CD4-positive, alpha-beta T cell treated with Interleukin-4 for 1 hour (primary cell): ENCODE measurements at regions not wholly inside any gene's neighbourhood (a gene's known extent, or its start where the extent isn't known, plus 50 kb on each side); places are given as distances from the start of the nearest gene placed in this dataset.
"Not testable (repeated sequence)": the region's sequence is repeated elsewhere in the genome, so short reads cannot be mapped to it uniquely, and the experiment has no call there.

ENCODE experiments used
- DNase-seq, 2 donors: peaks; one replicate each; pipeline ENCODE4 v3.0.0-alpha.2; 2020 to 2022

DNA sequence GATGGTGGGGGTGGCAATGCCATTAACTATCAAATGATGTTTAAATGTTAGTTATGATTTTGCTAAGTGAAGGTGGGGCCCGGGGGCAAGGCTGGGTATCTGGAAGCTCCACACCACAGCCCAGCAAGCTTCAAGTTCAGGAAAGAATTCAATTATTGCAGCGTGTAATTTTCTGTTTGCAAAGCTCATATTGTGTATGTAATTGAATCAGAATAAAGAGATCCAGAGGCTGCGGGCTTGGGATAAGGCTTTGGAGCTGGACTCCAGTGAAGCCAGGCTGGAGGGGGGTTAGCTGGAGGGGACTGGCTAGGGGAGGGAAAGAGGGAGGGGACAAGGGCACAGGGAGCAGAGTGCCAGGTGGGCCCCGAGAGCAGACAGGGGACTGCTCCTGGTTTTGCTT is 557.1 kb upstream of the CADM1 start:
- DNase-seq = no peak

DNA sequence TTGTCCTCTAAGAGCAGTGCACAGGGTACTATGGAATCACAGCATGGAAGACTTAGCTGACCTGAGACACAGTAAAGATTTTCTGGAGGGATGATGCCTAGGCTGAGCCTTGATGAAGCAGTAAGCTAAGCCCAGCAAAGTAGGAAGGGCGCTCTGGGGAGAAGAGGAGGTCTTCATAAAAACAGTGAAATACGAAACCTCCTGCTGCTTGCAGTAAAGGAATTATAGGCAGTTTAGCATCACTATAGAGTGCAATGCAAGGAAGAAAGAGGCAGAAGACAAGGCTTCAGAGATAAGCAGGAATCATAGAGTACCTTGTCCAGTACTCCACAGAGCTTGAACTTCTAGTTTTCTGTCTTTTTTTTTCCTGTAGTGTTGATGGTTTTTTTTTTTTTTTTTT is 555.7 kb upstream of the CADM1 start:
- no peak for DNase-seq

DNA sequence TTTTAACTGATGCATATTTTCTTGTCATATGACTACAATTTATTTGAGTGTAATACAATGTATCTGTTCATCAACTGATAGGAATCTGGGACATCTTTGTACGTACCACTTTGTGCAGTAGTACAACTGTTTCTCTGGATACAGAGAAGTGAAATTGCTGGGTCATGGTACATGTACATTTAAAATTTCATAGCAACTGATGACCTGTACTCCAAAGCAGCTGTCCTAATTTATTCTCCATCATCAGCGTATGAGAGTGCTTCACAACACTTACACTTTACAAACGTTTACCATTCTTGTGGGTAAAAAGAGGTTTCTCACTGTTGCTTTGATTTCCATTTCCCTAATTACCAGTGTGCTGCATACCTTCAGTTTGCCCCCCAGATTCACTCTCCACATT is 552.8 kb upstream of the CADM1 start:
- DNase-seq = no peak

DNA sequence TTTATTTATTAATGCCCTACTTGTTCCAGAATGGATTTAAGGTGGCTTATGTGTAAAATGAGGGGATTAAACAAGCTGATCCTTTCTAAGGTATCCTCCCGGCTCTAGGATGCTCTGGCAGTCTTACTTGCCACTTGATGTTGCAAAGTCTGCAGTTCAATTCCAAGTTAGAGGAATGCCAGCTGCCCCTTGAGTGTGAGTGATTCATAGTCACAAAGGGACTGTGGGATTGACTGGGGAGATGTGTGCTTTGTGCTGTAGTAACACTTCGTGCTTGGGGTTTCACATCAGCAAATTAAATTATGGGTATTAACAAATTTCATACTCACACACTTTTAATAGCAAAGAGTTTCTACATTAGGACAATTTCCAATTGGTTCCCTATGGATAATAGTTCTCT is 550.8 kb upstream of the CADM1 start:
- DNase-seq = no peak

DNA sequence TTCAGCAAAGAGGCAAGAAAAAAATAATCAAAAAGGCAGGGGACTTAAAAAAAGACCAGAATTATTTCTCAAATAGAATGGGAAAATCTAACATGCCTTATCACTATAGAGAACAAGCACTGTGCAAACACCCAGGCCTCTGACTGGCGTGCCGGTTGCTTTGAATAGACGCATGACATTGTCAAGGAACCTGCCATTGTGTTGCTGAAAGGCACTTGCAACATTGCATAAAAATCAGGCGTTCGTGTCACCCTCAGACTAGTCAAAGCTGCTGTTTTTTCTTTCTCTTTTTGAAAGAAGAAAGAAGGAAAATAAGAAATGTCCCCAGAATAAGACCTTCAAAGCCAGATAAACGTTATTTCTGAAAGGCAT is 549.3 kb upstream of the CADM1 start:
- DNase-seq = no peak

DNA sequence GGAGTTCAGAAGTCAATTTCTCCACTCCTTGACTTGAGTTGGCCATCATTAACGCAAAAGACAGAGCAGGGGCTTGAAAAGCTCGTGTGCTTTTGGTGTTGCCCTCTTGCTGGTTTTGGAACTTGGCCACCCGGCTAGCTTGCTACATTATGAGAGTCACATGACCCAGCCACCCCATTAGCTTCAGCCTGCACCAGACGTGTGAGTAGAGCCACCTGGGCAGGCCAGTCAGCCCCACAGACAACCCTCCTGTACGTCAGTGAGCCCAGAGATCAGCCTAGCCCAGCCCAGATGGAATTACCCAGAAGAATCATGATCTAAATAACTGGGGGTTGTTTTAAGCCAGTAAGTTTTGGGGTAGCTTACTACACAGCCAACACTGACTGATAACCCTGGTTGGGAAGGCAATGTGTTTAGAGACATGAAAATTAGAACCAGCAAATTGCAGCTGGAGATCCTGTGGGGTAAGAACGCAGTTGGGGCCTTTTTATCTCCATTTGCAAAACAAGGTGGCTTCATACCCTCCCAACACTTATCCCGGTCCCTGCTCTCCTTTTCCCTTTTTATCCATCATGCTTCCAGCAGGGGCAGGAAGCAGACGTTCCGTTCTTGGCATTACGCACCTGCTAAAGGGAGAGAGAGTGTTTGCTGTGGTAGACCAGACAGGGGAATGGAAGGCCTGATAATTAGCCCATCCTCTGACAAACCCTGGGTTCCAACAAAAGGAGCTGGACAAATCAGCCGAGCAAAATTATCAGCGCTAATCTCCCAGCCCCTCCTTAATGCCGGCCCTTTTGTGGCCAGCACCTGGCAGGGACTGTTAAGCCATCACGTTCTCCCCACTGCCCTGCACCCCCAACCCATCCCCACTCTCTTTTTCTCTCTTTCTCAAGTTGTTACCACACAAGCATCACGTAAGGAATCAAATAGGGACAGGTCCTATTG is 548.7 kb upstream of the CADM1 start:
- DNase-seq = no peak

DNA sequence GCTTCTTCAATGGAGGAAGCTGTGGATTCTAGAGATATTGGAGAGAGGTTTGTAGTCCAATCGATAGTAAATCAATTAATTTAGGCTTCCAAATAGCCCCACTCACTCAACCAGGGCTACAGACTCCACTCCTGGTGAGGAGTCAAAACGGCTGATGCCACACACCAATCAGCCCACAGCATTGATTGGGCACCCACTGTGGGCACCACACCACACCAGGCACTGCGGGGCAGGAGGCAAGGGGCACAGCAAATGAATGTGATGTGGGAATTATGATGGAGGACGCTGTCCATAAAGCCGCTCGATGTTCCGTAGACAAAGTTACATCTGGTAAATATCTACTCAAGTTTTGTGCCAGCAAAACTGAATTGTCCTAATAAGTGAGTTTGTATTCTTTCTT is 547.3 kb upstream of the CADM1 start:
- DNase-seq = no peak

DNA sequence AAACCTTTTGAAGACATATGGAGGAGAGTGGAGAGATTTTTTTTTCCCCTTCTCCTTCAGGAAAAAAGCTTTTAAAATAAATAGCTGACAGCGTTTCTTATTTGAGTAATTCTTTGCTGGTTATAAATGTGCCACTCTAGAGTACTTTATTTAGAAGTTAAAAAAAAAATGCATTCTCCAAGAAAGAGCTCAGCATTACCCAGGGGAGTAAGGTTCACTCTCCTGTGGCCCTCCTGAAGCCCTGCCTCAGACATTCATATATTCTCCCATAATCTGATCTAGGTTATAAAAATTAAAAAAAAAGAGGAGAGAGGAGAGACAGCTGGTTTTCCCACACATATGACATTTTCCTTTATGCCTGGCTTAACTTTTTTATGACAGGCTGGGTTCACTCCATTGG is 545.2 kb upstream of the CADM1 start:
- no peak for DNase-seq

DNA sequence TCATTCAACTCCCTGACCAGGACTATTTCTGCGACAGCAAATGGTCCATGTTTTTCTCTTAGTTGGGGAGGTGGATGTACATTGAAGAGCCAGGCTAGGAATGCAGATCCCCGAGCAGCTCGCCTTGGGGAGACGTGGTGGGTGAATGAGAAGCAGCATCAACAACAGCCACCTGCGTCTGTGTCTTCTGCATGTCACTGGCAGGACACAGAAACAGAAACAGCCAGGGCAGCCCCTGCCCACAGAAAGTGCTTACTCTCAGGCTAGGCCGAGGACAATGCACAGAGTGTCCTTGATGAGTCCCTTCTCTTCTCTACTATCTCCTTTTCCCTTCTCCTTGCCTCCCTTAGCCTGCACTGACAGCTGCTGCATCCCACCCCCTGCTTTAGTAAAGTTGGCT is 541.9 kb upstream of the CADM1 start:
- DNase-seq = no peak

DNA sequence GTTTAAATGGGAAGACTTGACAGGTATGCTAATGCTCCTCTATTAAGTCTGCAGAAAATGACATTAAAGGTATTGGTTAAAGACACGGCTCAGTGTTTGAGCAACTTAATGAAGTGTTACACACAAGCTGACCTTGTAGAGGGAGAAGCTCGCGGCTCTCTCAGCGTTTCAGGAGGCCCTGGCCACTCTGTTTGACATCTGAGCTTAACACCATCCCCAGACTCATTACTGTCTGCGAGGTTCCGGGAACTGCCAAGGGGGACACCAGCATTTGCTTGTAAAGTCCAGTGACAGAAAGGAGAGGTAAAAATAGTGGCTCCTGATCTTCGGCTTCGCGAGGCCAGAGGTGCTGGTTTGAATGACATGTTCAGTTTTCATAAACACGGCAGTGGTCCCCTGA is 540.7 kb upstream of the CADM1 start:
- DNase-seq = no peak

DNA sequence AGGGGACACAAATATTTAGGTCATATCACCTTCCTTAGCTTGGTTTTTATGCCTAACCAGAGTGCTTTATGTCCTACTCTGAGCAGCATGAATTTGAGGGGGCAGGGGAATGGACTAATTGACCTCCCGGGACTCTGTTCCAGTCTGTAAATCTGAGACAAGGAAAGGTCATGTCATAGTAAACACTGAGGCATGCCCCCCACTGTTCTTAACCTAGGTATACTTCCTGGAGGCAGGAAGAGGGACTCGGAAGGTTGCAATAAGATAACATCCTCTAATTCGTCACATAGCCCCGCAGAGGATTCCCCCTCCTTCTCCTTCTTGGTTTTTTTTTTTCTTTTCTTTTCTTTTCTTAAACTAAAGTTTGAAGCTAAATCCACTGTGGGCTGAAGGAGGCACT is 540.3 kb upstream of the CADM1 start:
- DNase-seq = no peak

DNA sequence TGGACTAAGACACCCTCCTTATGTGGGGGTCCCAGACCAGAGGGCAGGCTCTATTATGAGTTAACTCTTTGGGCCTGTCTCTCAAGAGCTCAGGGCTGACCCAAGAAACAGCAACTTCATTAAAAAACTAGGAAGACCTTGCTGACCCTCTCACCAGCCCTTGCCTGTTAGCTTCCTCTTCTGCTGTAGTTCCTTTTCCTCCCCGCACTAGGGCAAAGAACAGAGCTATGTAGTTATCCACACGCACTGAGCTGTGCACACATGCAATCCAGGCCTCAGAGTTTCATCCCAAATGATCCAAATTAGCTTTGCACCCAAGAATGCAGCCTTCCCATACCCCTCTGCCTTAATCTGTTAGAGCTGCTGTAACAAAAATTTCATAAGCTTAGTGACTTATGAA is 539.6 kb upstream of the CADM1 start:
- no peak for DNase-seq

DNA sequence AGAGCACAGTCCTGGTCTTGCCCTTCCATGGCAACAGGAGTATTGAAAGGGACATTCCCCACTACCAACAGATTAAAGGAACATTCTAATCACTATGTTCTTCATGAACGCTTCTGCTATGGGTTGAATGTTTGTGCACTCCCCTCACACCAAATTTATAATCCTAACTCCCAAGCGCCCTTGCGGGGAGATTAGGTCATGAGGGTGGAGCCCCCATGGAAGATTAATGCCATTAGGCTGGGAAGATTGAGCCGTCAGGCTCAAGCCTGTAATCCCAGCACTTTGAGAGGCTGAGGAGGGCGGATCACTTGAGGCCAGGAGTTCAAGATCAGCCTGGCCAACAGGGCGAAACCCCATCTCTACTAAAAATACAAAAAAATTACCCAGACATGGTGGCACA is 538.8 kb upstream of the CADM1 start:
- DNase-seq = not testable (repeated sequence)

DNA sequence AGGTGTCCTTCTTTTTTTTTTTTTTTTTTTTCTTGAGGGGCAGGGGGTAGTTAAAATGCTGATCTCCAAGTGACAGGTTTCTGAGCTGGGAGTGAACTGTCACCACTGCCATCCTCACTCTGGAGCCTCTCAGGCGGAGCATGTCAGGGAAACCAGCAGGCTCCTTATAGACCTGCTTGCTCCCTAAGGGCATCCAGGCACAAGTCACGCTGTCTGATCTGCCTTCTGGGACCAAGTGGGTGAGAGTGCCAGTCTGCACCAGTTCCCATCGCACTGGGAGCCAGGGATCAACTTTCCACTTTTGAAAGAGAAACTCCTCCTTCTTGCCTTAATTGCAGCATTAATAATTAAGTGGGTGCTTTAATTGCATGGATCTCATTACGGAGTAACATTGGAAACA is 537.9 kb upstream of the CADM1 start:
- no peak for DNase-seq

DNA sequence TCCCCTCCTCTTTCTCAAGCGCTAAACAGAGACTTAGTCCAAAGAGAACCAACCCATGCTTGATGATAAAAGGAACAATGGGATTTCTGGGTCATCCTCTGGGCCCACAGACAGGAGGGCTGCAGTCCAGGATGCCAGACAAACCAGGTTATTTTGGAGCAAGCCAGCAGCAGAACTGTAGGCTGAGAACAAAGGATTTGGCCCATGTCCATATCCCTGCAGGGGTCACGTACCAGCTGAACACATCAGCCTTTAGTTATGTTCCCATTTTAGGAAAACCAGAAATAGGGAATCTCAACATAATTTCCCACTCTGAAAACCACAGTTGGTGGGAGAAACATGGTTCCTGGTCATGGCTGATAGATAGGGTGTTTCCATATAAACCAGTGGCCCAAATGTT is 533.6 kb upstream of the CADM1 start:
- no peak for DNase-seq

DNA sequence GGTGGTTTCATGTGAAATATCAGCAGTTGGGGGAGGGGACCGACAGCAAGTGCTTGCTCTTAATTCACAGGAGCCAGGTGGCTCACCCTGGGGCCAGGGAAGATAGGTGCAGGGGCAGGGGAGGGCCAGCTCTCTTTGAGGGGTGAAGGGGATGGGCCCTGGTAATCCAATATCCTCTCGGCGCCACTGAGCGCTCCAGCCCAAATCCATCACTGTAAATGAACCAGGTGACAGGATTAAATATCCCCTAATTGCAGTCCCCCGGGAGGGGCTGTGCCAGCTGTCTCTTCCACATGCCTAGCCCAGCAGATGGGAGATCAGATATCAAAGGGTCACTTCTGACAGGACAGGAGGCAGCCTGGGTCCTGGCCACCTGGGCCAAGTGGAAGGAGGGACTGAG is 531.8 kb upstream of the CADM1 start:
- no peak for DNase-seq

DNA sequence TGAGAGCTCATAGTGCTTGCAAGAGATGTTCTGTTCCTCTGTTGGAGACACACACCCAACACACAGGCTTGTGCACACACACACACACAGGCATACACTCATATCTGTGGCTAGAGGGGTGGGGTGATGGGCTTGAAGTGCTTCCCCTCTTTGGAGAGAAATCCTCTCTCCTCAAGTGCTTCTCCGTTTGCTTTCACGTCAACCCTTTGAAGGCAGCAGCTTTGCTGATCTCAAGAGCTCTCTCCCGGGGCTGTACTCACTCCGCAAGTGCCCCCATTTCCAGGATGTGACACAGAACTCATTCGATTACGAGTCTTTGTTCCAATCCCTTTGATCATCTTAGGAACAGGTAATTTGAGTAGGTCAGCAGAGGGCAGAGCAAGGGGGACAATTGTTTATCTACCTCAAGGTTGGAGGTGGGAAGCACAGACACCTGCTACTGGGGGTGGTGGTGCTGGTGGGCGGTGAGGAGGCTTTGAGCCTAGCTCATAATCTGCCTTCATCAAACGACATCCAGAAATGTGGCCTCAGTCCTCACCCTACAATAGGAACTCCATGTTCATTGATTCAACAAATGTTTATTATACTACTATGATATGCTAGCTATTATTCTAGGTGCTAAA is 529.8 kb upstream of the CADM1 start:
- no peak for DNase-seq

DNA sequence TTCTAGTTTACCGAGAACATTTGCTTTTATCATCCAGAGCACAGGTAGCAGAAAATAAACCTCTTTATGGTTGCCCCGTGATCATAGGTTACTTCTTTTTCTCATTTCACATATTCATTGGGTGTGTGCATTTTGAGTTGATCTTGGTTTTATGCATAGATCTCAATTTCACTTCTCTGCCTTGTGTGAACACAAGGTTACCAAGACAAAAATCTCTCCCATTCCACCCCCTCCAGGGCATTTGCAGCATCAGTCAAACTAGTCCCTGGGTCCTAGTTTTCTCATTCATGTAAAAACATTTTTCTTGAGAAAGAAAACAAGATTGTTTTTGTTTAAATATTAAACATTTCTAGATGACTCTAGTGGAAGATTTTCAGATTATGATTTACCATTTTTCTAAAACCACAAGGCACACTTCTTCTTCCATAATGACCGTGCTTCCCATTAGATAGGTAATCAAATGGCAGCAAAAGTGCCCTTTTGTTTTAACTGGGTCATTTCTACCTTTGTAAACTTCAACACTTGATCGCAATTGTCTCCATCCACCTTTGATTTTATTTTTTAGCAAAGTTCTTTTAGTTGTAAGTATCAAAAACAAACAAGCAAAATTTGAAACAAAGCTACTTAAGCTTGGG is 526.6 kb upstream of the CADM1 start:
- DNase-seq = no peak

DNA sequence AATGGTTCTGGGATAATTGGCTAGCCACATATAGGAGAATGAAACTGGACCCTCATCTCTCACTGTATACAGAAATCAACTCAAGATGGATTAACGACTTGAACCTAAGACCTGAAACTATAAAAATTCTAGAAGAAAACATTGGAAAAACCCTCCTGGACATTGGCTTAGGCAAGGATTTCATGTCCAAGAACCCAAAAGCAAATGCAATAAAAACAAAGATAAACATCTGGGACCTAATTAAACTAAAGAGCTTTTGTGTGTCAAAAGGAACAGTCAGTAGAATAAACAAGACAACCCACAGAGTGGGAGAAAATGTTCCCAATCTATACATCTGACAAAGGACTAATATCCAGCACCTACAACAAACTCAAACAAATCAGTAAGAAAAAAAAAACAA is 524.3 kb upstream of the CADM1 start:
- not testable (repeated sequence) for DNase-seq

DNA sequence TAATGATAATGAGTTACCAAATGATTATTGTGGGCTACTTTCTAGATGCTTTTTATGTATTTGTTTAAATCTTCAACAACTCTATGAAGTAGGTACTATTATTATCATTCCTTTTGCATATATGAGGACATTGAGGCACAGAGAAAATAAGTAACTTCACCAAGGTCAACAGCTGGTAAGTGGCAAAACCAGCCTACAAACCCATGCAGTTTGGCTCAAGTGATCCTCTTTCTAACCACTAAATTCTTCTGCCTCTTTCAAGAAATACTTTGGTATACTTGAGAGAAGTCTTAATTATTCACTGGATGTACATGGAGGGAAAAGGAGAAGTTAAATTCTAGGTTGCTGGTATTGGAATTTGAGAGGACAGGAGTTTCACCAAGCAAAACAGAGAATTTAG is 495.2 kb upstream of the CADM1 start:
- no peak for DNase-seq

DNA sequence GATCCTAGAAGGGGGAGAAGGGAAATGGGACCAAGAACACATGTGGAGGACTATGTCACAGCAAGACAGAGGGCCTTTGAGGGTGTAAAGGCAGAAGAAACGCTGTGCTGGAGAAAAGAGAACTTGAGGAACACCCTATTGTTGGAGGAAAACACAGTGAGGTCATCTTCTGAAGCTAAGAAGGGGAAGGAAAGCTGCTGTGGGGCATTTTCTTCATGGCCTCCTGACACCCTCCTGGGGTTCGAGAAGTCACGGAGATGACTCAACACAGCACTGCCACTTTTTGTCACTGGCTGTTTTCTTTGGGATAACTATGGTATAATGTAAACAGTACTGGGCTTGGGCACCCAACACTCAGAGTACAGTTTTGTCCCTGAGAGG is 492.6 kb upstream of the CADM1 start:
- no peak for DNase-seq

DNA sequence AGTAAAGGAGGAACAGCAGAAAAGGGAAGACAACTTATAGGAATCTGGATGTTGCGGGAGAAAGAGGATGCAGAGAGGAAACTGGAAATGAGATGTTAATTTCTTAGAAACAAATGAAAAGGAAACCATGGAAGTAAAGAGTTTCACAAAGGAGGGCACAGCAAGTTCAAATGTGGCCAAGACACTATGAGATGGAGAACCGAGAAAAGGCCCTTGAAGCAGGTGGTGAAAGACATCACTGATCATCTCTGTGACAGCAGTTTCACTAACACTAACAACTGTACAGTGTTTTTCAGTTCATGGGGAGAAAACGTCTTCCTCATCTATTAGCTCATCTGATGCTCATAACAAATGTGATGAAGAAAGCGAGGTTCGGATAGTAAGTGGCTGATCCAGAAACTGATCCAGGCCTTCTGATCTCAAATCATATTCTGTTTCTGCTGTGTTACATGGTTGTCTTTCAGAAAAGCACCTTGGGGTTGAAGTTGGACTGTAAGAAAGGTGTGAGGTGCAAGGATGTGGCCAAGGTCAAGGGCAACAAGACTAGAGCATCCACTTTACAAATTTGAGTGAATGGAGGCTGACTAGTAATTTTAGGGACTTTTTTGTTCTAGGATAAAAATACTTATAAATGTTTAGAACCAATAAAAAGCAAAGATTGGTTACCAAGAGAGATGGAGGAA is 492.1 kb upstream of the CADM1 start:
- no peak for DNase-seq

DNA sequence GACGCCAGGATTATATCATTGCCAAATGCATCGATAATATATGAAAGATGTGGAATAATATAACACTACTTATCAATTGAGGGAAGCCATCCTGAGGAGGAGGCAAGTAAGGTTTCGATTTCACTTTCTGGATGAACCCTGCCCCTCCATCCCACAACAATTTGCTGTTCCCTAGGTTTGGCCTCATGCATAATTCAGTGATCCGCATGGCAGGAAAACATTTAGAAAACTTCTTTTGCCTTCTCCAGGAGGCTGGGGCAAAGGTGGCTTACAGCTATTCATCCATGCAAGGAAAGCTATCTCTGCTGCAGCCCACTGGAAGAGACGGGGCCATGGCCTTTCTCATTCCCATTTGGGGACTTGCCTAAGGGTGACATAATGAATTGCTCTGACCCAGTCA is 489.4 kb upstream of the CADM1 start:
- DNase-seq = no peak

DNA sequence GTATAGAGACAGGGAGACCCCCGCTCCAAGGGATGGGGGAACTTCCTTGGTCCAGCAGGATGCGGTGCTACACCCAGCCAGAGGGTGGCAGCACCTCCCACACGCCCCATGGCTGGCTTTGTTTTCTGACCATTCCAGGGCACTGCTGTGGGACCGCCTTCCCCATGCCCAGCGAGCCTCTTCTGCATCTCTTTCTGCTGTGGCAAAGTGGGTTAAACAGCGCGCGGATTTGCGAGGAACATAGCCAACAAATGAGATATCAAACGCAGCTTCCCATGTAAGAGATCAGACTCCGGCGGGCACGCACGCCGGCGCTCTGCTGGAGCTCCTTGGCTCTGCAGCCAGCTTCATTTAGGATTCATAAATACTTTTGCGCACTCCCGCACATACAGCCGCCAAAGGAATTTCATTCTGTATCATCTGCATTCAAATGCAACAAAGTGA is 485.8 kb upstream of the CADM1 start:
- DNase-seq = no peak
